GM12891 (cell line): ENCODE measurements at regions not wholly inside any gene's neighbourhood (a gene's known extent, or its start where the extent isn't known, plus 50 kb on each side); places are given as distances from the start of the nearest gene placed in this dataset.

ENCODE experiments used
- POLR2A ChIP-seq: IDR thresholded peaks from 2 replicates; pipeline ENCODE4 v1.6.1; 2011; ENCODE audit warnings: low read depth, low read length, control low read depth
- POLR2AphosphoS5 ChIP-seq: IDR thresholded peaks from 2 replicates; pipeline ENCODE4 v1.6.1; 2011; ENCODE audit warnings: low read depth, low read length, control low read depth

- TF ChIP-seq POLR2A (no peak), POLR2AphosphoS5 (no peak)
Measured at GRCh38 chr5:87826507-87826906, 413.8 kb upstream of the CCNH start.
